ENCODE measurements at regions not wholly inside any gene's neighbourhood (a gene's known extent, or its start where the extent isn't known, plus 50 kb on each side); places are given as distances from the start of the nearest gene placed in this dataset.

- TF ChIP-seq POLR2A (IDR thresholded peaks at IDR 0.05; ENCODE audit: low read length) = no peak
- no peak for TF ChIP-seq GATA1 (IDR thresholded peaks at IDR 0.05; ENCODE audit: low read depth, low read length)
These were observed 118.9 kb upstream of the CEP162 start for GRCh38 chr6:84346372-84346771.

Data from erythroblast (primary cell).